Lower lobe of right lung (tissue), 2 donors: ENCODE measurements at regions not wholly inside any gene's neighbourhood (a gene's known extent, or its start where the extent isn't known, plus 50 kb on each side); places are given as distances from the start of the nearest gene placed in this dataset.
"Not testable (repeated sequence)": the region's sequence is repeated elsewhere in the genome, so short reads cannot be mapped to it uniquely, and the experiment has no call there.

Source experiments
- ATAC-seq, 2 donors: fragments of 200-7000 bp; cut with Tn5 transposase; one replicate each; pipeline ENCODE4 v1.9.1; 2020 to 2022; ENCODE audit warnings: mild to moderate bottlenecking in 2 of 2, moderate library complexity in 2 of 2
- DNase-seq: peaks from one replicate; pipeline ENCODE4 v3.0.0-alpha.2; 2020
- H3K27ac ChIP-seq: fragments of 200-600 bp; one replicate; pipeline ENCODE4 v1.8.0; 2022
- H3K27me3 ChIP-seq: fragments of 200-600 bp; one replicate; pipeline ENCODE4 v1.8.0; 2022; ENCODE audit warnings: low read depth
- H3K36me3 ChIP-seq: fragments of 200-600 bp; one replicate; pipeline ENCODE4 v1.8.0; 2022; ENCODE audit warnings: mild to moderate bottlenecking
- H3K4me1 ChIP-seq: fragments of 200-600 bp; one replicate; pipeline ENCODE4 v1.8.0; 2022
- H3K4me3 ChIP-seq: fragments of 200-600 bp; one replicate; pipeline ENCODE4 v1.8.0; 2022; ENCODE audit warnings: mild to moderate bottlenecking
- H3K9me3 ChIP-seq: fragments of 200-600 bp; one replicate; pipeline ENCODE4 v1.8.0; 2022
- CTCF ChIP-seq: fragments of 200-600 bp; IDR thresholded peaks from one replicate; pipeline ENCODE4 v1.8.0; 2022; ENCODE audit warnings: antibody characterized with exemption, mild to moderate bottlenecking
- intact Hi-C: fragments of 100-400 bp; cut with DNase I; formaldehyde crosslinking; loops from one replicate; pipeline ENCODE4 v1.11.0; 2022
- donor health status: DM: no; HTN: yes; CAD: no; lungs with severe emphysema.

- no peaks in the 10 kb centered on the region for H3K36me3 ChIP-seq
- H3K4me3 ChIP-seq, result no peak overlapping the region
- no peaks in the 10 kb centered on the region for H3K9me3 ChIP-seq
- DNase-seq (no peak), ATAC-seq (no peak)
- H3K27me3 ChIP-seq, result no peaks in the 10 kb centered on the region
- intact Hi-C loops, result no loop called here
- TF ChIP-seq CTCF, result no peak
- H3K27ac ChIP-seq, result no peak overlapping the region
- H3K4me1 ChIP-seq, result no peaks in the 10 kb centered on the region
Observed at GRCh38 chr20:43349841-43350240, 107.9 kb upstream of the SRSF6 start.

- H3K27ac ChIP-seq, DNase-seq, H3K4me1 ChIP-seq, H3K36me3 ChIP-seq, intact Hi-C loops, ATAC-seq, H3K4me3 ChIP-seq, H3K9me3 ChIP-seq, H3K27me3 ChIP-seq: not testable (repeated sequence)
Observed at GRCh38 chr20:43347839-43348238, 109.9 kb upstream of the SRSF6 start.

GRCh38 chr20:43345676-43346075 is 112.0 kb upstream of the SRSF6 start:
- peaks cover 3% of the 10 kb centered on the region for H3K9me3 ChIP-seq
- intact Hi-C loops, result no loop called here
- TF ChIP-seq CTCF, result no peak

GRCh38 chr20:43341511-43341910 is 116.2 kb upstream of the SRSF6 start:
- H3K4me1 ChIP-seq, result no peaks in the 10 kb centered on the region
- intact Hi-C loops, result no loop called here
- no peak for TF ChIP-seq CTCF

More at GRCh38 chr20:43345676-43346075, 112.0 kb upstream of the SRSF6 start:
- no peak for ATAC-seq
- DNase-seq, result no peak
- Histone ChIP-seq H3K4me1 (no peaks in the 10 kb centered on the region), H3K27ac (no peak overlapping the region), H3K36me3 (no peaks in the 10 kb centered on the region), H3K4me3 (no peak overlapping the region), H3K27me3 (no peaks in the 10 kb centered on the region)

GRCh38 chr20:43337036-43337435 is 120.7 kb upstream of the SRSF6 start:
- intact Hi-C loops, result no loop called here
- no peak overlapping the region for H3K27ac ChIP-seq
- DNase-seq (no peak), ATAC-seq (no peak)
- no peak overlapping the region for H3K4me3 ChIP-seq
- H3K27me3 ChIP-seq, result no peaks in the 10 kb centered on the region
- H3K4me1 ChIP-seq, result no peaks in the 10 kb centered on the region
- no peaks in the 10 kb centered on the region for H3K36me3 ChIP-seq
- H3K9me3 ChIP-seq, result peaks cover 15% of the 10 kb centered on the region
- TF ChIP-seq CTCF, result no peak

More at GRCh38 chr20:43341511-43341910, 116.2 kb upstream of the SRSF6 start:
- Histone ChIP-seq H3K4me3 (no peak overlapping the region), H3K9me3 (peaks cover 3% of the 10 kb centered on the region), H3K36me3 (no peaks in the 10 kb centered on the region), H3K27ac (no peak overlapping the region), H3K27me3 (no peaks in the 10 kb centered on the region)
- DNase-seq (no peak), ATAC-seq (no peak)

- Histone ChIP-seq H3K4me3 (no peak overlapping the region), H3K27me3 (no peaks in the 10 kb centered on the region), H3K9me3 (peaks cover 15% of the 10 kb centered on the region), H3K27ac (no peak overlapping the region), H3K36me3 (no peaks in the 10 kb centered on the region), H3K4me1 (no peaks in the 10 kb centered on the region)
- intact Hi-C loops, result no loop called here
- no peak for ATAC-seq
- TF ChIP-seq CTCF, result no peak
- no peak for DNase-seq
Observed at GRCh38 chr20:43334080-43334479, 123.6 kb upstream of the SRSF6 start.
